HT-29 (cell line): ENCODE measurements at regions not wholly inside any gene's neighbourhood (a gene's known extent, or its start where the extent isn't known, plus 50 kb on each side); places are given as distances from the start of the nearest gene placed in this dataset.
"Not testable (repeated sequence)": the region's sequence is repeated elsewhere in the genome, so short reads cannot be mapped to it uniquely, and the experiment has no call there.

Source experiments
- DNase-seq: peaks from one replicate; pipeline ENCODE4 v3.0.0-alpha.2; 2015; ENCODE audit warnings: low spot score

DNA sequence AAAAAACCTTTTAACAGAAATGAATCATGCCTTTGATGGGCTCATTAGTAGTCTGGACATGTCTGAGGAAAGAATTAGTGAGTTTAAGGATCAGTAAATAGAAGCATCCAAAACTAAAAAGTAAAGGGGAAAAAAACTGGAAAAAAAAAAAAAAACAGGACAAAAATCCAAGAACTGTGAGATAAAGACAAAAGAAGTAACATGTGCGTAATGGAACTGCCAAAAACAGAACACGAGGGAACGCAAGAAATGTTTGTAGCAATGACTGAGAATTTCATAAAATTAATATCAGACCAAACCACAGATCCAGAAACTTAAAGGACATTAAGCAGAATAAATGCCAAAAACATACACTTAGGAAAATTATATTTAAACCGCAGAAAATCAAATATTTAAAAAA, 77.4 kb downstream of the MS4A13 start:
- no peak for DNase-seq

DNA sequence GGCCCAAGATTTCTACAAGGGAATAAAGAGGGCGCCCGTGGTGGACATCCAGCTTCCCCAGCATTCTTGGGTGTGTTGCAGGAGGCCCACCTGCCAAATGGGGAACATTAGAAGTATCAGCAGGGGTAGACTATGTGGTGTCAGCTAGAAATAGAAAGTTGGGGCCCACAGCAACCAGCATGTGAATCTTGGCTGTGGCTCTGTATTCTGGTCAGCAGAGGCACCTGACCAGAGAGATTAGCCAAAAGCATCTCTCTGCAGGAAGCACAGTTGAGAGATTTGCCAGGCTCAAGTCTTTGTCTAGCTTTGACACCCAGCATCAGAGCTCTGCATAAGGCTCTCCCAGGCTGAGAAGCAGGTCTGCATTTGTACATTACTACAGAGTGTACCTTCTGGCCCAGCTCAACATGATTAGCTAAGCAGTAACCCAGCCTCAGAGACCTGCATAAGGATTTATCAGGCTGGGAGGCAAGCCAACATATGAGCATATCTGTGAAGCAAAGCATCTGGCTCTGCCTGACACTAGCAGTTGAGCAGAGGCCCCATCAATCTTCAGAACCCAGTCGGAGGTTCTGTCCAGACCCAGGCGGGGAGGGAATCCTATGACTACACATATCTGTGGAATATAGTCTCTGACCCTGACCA, 79.9 kb downstream of the MS4A13 start:
- DNase-seq = no peak

DNA sequence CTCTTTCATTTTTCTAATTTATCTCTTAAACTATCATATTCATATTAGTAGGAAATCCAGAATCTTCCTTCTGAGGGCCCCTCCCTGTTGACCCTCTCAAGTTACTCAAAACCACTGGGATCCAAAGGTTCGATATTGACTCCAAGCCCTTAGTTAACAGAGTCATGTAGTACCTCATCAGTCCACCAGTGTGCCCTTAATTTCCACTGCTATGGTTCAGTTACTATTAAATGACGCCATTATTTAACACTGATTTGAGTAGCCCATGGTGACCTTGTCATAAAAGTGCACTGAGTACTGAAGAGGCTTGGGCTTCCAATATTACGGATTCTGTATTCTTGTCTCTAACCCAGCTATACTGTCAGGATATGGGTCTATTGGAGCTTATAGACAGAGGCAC, 91.9 kb upstream of the MS4A8 start:
- DNase-seq = no peak

DNA sequence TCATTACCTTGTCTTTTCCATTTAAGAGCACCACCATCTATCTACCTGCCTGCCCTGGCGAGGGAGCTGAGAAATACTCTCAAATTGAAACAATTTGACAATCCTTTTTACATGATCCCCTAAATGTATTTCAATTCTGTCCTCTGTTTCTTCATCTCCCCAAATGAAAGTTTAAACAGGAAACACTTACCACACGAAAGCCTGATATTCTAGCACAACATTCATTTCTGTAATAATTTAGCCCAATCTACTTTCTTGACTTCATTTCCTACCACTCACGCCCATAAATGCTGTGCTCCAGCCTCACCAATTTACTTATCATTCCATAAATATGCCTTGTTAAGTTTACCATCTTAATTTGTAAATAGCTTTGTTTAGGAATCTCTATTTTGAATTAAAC, 89.8 kb upstream of the MS4A8 start:
- DNase-seq = no peak

DNA sequence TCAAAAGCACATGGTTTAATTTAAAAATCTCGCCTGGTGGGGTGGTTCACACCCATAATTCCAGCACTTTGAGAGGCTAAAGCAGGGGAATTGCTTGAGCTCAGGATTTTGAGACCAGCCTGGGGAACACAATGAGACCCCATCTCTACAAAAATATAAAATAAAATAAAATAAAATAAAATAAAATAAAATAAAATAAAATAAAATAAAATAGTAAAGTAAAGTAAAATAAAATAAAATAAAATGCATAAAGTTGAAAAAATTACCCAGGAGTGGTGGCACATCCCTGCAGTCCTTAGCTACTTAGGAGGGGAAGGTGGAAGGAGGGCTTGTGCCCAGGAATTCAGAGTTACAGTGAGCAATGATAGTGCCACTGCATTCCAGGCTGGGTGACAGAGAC, 88.7 kb upstream of the MS4A8 start:
- no peak for DNase-seq

DNA sequence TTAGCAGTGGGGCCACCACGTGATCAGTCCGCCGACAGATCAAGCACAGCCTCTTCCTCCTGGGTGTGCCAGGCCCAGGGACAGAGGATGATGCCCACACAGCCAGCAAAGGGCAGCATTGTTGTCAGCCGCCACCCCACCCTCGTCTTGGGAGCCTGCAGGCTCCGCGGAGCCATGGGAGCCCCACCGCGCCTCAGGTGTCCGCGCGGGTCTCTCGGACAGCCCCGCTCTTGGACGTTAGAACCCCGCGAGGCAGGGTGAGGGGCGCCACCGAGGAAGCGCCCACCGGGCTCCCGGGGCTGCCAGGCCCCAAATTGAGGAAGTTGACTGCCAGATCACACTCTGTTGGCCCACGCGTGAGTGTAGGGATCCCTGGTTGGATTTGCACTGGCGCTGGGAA, 83.9 kb upstream of the MS4A8 start:
- no peak for DNase-seq

DNA sequence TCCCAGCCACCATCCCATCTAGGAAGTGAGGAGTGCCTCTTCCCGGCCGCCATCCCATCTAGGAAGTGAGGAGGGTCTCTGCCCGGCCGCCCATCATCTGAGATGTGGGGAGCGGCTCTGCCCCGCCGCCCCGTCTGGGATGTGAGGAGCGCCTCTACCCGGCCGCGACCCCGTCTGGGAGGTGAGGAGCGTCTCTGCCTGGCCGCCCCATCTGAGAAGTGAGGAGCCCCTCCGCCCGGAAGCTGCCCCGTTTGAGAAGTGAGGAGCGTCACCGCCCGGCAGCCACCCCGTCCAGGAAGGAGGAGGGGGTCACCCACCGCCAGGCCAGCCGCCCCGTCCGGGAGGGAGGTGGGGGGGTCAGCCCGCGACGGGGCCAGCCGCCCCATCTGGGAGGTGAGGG, 77.5 kb upstream of the MS4A8 start:
- not testable (repeated sequence) for DNase-seq

DNA sequence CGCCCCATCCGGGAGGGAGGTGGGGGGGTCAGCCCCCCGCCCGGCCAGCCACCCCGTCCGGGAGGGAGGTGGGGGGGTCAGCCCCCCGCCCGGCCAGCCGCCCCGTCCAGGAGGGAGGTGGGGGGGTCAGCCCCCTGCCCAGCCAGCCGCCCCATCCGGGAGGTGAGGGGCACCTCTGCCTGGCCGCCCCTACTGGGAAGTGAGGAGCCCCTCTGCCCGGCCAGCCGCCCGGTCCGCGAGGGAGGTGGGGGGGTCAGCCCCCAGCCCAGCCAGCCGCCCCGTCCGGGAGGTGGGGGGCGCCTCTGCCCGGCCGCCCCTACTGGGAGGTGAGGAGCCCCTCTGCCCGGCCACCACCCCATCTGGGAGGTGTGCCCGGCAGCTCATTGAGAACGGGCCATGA, 76.6 kb upstream of the MS4A8 start:
- DNase-seq = not testable (repeated sequence)

DNA sequence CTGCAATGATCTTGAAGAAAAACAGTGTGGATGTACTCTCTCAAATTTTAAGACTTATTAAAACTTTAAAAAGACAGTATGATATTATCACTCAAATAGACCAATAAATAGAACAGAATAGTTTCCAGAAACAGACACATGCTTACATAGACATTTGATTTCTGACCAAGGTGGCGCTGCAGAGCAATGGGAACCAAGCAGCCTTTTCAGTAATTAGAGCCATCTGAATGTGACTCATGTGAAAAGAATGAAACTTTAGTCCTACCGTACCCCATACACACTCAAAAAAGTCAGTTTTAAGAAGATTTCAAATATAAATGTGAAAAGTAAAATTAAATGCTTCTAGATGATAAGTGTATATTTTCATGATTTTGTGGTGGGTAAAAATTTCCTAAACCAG, 74.2 kb upstream of the MS4A8 start:
- DNase-seq = peak; percentile 52

DNA sequence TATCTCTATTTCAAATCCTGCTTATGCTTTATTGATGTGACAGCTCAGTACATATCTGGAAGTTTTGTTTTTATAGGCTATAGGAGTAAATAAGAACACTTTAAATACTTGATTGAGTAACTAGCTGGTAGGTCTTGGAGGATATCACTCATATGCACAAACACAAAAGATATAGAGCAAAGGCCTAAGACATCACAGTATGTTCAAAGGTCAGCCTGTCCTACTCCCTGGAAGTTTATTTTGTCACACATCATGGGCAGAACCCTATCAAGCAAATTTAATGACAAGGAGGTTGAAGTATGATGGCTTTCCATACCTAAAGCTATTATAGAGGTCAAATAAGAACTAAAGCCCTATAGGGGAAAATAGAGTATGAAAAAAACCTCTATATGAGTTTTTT, 70.0 kb upstream of the MS4A8 start:
- no peak for DNase-seq

DNA sequence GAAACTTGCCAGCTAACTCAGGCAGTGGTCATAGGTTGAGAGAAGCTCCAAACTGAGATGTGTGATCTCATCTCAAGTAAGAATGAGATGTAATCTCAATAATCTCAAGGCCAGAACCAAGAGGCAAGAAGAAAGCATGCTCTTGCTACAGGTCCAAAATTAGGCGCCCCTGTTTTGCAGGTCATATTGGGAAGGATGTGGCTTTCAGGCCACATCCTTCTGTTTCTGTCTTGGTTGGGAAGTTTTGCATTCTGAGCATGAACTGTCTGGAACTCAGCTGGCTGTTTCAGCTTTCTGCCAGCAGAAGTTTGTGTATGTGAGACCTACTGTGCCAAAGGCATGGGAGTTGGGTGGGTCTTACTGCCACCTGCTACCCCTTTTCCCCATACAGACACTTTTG, 67.5 kb upstream of the MS4A8 start:
- no peak for DNase-seq

DNA sequence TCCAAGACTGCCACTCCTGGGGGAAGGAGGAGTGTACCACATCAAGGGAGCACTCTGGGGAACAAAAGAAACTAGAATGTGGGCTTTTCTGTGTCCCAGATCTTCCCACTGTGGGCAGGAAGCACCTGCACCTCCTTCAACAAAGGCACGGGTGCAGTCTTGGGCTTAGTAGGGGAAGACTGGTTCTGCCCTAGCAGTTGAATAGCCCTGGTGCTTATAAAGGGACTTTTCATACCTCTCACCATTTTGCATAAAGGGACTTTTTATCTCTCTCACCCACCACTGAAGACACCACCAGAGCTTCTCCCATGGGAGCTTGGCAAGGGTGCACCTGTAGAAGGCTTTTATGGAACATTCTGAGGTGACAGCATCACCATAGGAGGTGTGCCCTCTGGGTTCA, 65.8 kb upstream of the MS4A8 start:
- DNase-seq = no peak

DNA sequence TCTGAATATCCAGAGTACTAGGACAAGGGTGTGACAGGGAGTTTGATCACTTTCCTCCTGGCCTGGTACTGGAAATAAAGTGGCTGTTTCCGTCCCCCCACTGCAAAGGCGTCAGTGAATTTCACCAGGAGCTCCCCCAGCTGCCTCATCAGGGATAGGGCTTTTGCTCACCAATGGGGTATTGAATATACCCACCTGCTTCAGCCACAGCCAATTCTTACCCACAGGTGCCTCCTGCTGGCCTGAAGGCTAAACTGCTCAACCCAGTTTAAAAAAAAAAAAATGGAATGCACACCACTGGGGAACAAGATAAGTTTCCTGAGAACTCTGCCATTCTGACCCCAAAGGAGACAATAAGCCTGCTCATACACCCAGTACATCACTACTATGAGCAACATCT, 65.3 kb upstream of the MS4A8 start:
- peak; percentile 12 for DNase-seq

DNA sequence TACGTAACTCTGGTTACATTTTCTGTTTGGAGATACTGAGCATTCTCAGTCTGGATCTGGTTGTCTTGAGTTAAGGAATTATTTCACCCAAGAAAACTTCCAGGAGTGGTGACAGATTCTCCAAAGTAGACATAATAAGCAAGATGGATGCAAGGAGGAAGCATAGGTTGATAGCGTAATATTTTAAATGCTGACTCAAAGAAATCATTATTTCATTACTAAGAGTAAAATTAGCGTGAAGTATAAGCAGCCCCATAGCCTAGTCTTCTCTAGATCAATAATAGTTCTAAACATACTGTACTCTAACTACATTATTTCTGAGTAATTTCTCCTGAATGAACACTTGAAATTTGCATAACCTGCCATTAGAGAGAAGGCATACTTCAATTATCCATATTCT, 57.5 kb upstream of the MS4A8 start:
- no peak for DNase-seq

DNA sequence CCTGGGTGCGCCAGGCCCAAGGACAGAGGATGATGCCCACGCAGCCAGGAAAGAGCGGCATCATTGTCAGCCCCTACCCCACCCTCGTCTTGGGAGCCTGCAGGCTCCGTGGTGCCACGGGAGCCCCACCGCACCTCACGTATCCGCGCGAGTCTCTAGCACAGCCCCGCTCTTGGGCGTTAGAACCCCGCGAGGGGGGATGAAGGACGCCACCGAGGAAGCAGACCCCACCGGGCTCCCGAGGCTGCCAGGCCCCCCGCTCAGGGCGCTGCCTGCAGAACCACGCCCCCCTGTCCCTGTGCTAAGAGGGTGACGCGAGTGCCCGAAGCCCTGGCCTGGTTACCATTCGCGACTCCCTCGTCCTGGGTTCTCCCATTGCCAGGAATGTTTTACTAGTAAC, 52.3 kb upstream of the MS4A8 start:
- DNase-seq = no peak
